Thoracic aorta (tissue), 2 donors: ENCODE measurements at regions not wholly inside any gene's neighbourhood (a gene's known extent, or its start where the extent isn't known, plus 50 kb on each side); places are given as distances from the start of the nearest gene placed in this dataset.

Experiments
- ATAC-seq: fragments of 150-250 bp; one replicate; pipeline ENCODE4 v1.8.0; 2017; ENCODE audit warnings: low read depth; ENCODE audit not compliant: insufficient number of reproducible peaks, low FRiP score
- DNase-seq: peaks from one replicate; pipeline ENCODE4 v3.0.0-alpha.2; 2020; ENCODE audit warnings: low spot score
- H3K27ac ChIP-seq, 2 donors: fragments of 200-600 bp; sonication (generic); 1 replicate in 1 of 2; 2 replicates in 1 of 2; pipeline ENCODE4 v1.5.1; 2016; ENCODE audit warnings: mild to moderate bottlenecking in 2 of 2, moderate library complexity in 2 of 2
- H3K27me3 ChIP-seq: fragments of 200-600 bp; sonication (generic); replicated peaks from 2 replicates; pipeline ENCODE4 v1.6.0; 2016; ENCODE audit warnings: mild to moderate bottlenecking; ENCODE audit not compliant: insufficient read depth
- H3K36me3 ChIP-seq: fragments of 200-600 bp; sonication (generic); one replicate; pipeline ENCODE4 v1.5.1; 2016
- H3K4me1 ChIP-seq, 2 donors: fragments of 200-600 bp; sonication (generic); 1 replicate in 1 of 2; 2 replicates in 1 of 2; pipeline versions ENCODE4 v1.5.1 to v1.6.0; 2016; ENCODE audit warnings: low read depth in 2 of 2, mild to moderate bottlenecking in 1 of 2; ENCODE audit not compliant: control insufficient read depth in 1 of 2
- H3K4me3 ChIP-seq: fragments of 200-600 bp; sonication (generic); 2 replicates; pipeline ENCODE4 v1.5.1; 2016; ENCODE audit warnings: mild to moderate bottlenecking
- H3K9me3 ChIP-seq: fragments of 200-600 bp; sonication (generic); 2 replicates; pipeline ENCODE4 v1.5.1; 2016
- TF ChIP-seq, protein P1 (sequence below): fragments of 200-600 bp; sonication (generic); IDR thresholded peaks from one replicate; pipeline ENCODE4 v1.5.1; 2019; ENCODE audit warnings: antibody characterized with exemption

DNA sequence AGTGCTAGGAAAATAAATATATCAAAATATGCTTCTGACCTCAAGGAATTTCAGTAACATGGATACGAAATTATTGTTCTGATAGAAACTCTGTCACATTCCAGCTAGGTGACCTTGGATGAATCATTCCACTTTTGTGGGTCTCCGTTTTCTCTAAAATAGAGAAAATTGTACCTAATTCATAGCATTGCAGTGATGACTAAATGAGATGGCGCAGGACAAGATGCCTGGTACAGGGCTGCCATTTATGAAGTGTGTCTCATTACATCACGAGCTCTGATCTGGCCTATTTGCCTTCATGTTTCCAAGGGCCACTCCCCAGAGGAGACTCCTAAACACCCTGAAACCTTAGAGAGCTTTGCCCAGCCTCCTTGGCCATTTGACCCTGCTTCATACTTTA lies 480.0 kb upstream of the USP24 start:
- Histone ChIP-seq H3K4me1 (peaks cover 8 to 32% of the 10 kb centered on the region in 2 donors), H3K4me3 (no peak overlapping the region), H3K27me3 (no peaks in the 10 kb centered on the region), H3K27ac (peak overlapping the region in 1 of 2 donors; percentile 18), H3K9me3 (no peaks in the 10 kb centered on the region), H3K36me3 (no peaks in the 10 kb centered on the region)
- DNase-seq (no peak), ATAC-seq (no peak)
- TF ChIP-seq, protein P1, sequence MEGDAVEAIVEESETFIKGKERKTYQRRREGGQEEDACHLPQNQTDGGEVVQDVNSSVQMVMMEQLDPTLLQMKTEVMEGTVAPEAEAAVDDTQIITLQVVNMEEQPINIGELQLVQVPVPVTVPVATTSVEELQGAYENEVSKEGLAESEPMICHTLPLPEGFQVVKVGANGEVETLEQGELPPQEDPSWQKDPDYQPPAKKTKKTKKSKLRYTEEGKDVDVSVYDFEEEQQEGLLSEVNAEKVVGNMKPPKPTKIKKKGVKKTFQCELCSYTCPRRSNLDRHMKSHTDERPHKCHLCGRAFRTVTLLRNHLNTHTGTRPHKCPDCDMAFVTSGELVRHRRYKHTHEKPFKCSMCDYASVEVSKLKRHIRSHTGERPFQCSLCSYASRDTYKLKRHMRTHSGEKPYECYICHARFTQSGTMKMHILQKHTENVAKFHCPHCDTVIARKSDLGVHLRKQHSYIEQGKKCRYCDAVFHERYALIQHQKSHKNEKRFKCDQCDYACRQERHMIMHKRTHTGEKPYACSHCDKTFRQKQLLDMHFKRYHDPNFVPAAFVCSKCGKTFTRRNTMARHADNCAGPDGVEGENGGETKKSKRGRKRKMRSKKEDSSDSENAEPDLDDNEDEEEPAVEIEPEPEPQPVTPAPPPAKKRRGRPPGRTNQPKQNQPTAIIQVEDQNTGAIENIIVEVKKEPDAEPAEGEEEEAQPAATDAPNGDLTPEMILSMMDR = no peak

DNA sequence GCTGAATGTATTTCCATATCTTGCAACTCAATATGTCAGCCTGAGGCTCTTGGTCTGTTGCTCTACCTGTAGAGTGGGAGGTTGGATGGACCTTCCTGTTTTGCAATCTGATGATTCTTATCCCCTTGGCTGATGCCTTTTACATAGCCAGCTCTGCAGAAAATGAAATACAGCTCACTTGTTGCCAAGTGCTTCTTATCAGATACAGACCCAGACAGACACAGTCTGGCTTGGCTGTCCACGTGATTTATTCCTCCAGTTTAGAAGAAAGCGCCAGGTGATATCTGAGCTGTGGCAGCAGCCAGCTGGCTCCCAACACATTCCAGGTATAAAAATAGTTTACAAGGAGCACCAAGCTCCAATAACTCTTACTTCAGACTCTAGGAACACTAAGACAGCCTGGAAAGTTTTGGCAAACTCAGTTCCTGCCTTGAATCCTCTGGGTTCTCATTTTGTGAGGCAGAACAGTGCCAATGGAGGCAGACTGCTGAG lies 479.2 kb upstream of the USP24 start:
- ATAC-seq = peak; percentile 6
- Histone ChIP-seq H3K4me3 (no peak overlapping the region), H3K27ac (peak overlapping the region; percentile 18 to 36)

DNA sequence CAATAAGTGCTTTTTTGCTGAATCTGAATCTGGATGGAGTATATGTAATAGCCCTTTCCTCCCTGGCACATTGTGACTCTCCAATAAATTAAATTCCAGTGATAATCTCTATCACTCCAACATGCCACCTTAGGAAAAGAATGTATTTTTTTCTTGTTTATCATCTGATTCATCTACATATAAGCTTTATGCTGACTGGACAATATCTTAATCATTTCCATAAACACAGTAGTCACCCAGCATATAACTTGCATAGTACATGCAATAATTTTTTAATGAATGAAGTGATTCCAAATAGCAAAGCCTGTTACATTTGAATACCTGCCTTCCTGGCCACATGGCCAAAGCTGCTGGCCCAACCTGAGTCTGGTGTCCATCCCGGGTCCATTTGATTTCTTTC lies 477.6 kb upstream of the USP24 start:
- no peak for ATAC-seq
- no peak overlapping the region for H3K4me3 ChIP-seq
- no peaks in the 10 kb centered on the region for H3K27me3 ChIP-seq
- no peaks in the 10 kb centered on the region for H3K9me3 ChIP-seq
- no peak for DNase-seq
- H3K27ac ChIP-seq = no peak overlapping the region
- peaks cover 8 to 32% of the 10 kb centered on the region in 2 donors for H3K4me1 ChIP-seq
- TF ChIP-seq, protein P1 = no peak
- H3K36me3 ChIP-seq = no peaks in the 10 kb centered on the region

More for the DNA sequence above, 479.2 kb upstream of the USP24 start:
- no peaks in the 10 kb centered on the region for H3K9me3 ChIP-seq
- no peaks in the 10 kb centered on the region for H3K36me3 ChIP-seq
- TF ChIP-seq, protein P1 = no peak
- no peaks in the 10 kb centered on the region for H3K27me3 ChIP-seq
- no peak for DNase-seq
- peaks cover 8 to 32% of the 10 kb centered on the region in 2 donors for H3K4me1 ChIP-seq

DNA sequence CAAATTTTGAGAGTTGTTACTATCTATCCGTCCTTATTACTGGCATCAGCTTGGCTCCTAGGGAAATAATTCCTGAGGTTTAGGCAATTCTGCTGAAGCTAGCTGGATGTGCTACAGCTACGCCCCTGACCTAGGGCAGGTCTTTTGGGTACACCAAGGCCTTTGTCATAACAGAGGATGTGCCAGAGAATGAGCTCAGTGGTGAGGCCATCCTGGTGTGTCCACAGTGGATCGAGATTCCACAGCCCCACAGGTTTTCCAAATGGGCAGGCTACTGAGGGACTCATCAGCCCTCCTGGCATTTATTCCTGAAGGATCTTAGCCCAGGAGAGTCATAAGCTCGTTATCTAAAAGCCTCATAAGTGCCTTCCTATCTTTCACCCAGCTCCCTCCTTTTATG lies 475.2 kb upstream of the USP24 start:
- TF ChIP-seq, protein P1 = no peak
- H3K27me3 ChIP-seq = no peaks in the 10 kb centered on the region
- peaks cover 8 to 15% of the 10 kb centered on the region in 2 donors for H3K4me1 ChIP-seq
- no peak overlapping the region for H3K27ac ChIP-seq
- no peak overlapping the region for H3K4me3 ChIP-seq
- ATAC-seq (no peak), DNase-seq (no peak)
- H3K36me3 ChIP-seq = no peaks in the 10 kb centered on the region
- no peaks in the 10 kb centered on the region for H3K9me3 ChIP-seq

DNA sequence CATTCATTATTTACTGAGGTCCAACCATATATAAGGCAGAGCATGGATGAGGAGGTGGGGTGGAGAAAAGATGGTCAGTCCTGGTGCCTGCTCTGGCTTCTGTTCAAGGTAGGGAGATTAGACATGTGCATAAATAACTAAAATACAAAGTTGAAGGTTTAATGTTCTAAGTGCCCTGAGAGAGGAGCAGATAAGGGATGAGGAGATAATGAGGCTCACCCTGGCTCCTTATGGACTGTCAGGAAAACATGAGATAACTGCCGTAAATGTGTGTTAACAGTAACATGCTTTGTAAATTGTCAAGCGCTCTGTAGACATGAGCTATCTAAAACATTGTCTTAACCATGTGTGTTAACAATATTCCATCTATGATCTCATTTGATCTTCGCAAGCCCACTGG lies 474.6 kb upstream of the USP24 start:
- Histone ChIP-seq H3K4me1 (peaks cover 4 to 10% of the 10 kb centered on the region in 2 donors), H3K4me3 (no peak overlapping the region), H3K27ac (no peak overlapping the region), H3K9me3 (no peaks in the 10 kb centered on the region), H3K27me3 (no peaks in the 10 kb centered on the region), H3K36me3 (no peaks in the 10 kb centered on the region)
- no peak for DNase-seq
- ATAC-seq = no peak
- TF ChIP-seq, protein P1 = no peak
